GM20000 (cell line): ENCODE measurements at regions not wholly inside any gene's neighbourhood (a gene's known extent, or its start where the extent isn't known, plus 50 kb on each side); places are given as distances from the start of the nearest gene placed in this dataset.

ENCODE experiments used
- DNase-seq: peaks from one replicate; pipeline ENCODE4 v3.0.0; 2012; ENCODE audit warnings: low spot score
- CTCF ChIP-seq: IDR thresholded peaks from 2 replicates; pipeline ENCODE4 v1.5.1; 2012; ENCODE audit warnings: mild to moderate bottlenecking, control low read depth; ENCODE audit errors: extremely low read depth, missing control alignments

- DNase-seq = no peak
These were observed 222.9 kb downstream of the PSAT1 start for GRCh38 chr9:78519786-78520185.

GRCh38 chr9:78521680-78522079 lies 224.8 kb downstream of the PSAT1 start:
- TF ChIP-seq CTCF = no peak
- no peak for DNase-seq

More at GRCh38 chr9:78519786-78520185, 222.9 kb downstream of the PSAT1 start:
- no peak for TF ChIP-seq CTCF

GRCh38 chr9:78525986-78526560 lies 229.1 kb downstream of the PSAT1 start:
- no peak for DNase-seq
- TF ChIP-seq CTCF = no peak

- DNase-seq = no peak
- no peak for TF ChIP-seq CTCF
These were observed 236.6 kb downstream of the PSAT1 start for GRCh38 chr9:78533500-78533899.

GRCh38 chr9:78539188-78539587 lies 242.3 kb downstream of the PSAT1 start:
- TF ChIP-seq CTCF = no peak
- DNase-seq = no peak

GRCh38 chr9:78539904-78540303 lies 243.0 kb downstream of the PSAT1 start:
- no peak for TF ChIP-seq CTCF
- DNase-seq = no peak

- DNase-seq = no peak
- TF ChIP-seq CTCF = no peak
These were observed 245.0 kb downstream of the PSAT1 start for GRCh38 chr9:78541868-78542443.
